ENCODE measurements at regions not wholly inside any gene's neighbourhood (a gene's known extent, or its start where the extent isn't known, plus 50 kb on each side); places are given as distances from the start of the nearest gene placed in this dataset.

DNA sequence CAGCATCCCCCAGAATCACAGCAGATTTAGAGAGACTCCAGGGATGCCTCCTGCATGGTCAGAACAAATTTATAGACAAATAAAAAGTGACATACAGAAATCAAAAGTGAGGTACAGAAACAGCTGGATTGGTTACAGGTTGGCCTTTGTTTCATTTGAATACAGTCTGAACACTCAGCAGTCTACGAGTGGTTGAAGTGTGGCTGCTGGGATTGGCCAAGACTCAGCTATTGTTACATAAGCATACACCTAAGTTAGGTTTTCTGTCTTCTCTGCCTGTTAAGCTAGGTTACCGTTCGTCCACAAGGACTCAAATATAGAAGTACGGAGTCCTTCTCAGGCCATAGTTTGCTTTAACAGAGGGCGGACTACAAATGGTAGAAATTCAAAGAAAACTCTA lies 262.4 kb upstream of the SLC14A2 start:
- no peak for TF ChIP-seq GATA2 (IDR thresholded peaks at IDR 0.05; ENCODE audit: low read depth, low read length)
- no peak for TF ChIP-seq GATA3 (IDR thresholded peaks at IDR 0.05; ENCODE audit: low read depth, low read length)
